Inflammatory macrophage (primary cell): ENCODE measurements at regions not wholly inside any gene's neighbourhood (a gene's known extent, or its start where the extent isn't known, plus 50 kb on each side); places are given as distances from the start of the nearest gene placed in this dataset.

Experiments used
- DNase-seq, 2 donors: peaks; one replicate each; pipeline ENCODE4 v3.0.0-alpha.2; 2020 to 2022

- DNase-seq, result no peak
These were observed 240.4 kb upstream of the RHOBTB1 start for GRCh38 chr10:61184429-61184828.

- DNase-seq, result no peak
These were observed 240.0 kb upstream of the RHOBTB1 start for GRCh38 chr10:61183967-61184366.

GRCh38 chr10:61181832-61182231, 237.8 kb upstream of the RHOBTB1 start:
- no peak for DNase-seq

GRCh38 chr10:61179771-61180170, 235.8 kb upstream of the RHOBTB1 start:
- no peak for DNase-seq

GRCh38 chr10:61176424-61176823, 232.4 kb upstream of the RHOBTB1 start:
- no peak for DNase-seq

- no peak for DNase-seq
These were observed 231.3 kb upstream of the RHOBTB1 start for GRCh38 chr10:61175316-61175715.

- no peak for DNase-seq
These were observed 229.5 kb upstream of the RHOBTB1 start for GRCh38 chr10:61173450-61173849.

- DNase-seq, result no peak
These were observed 228.4 kb upstream of the RHOBTB1 start for GRCh38 chr10:61172182-61172926.

GRCh38 chr10:61170594-61170993, 226.6 kb upstream of the RHOBTB1 start:
- DNase-seq, result no peak

GRCh38 chr10:61169294-61169693, 225.3 kb upstream of the RHOBTB1 start:
- DNase-seq, result no peak

GRCh38 chr10:61166489-61166888, 222.5 kb upstream of the RHOBTB1 start:
- DNase-seq, result no peak

- no peak for DNase-seq
These were observed 222.1 kb upstream of the RHOBTB1 start for GRCh38 chr10:61166065-61166464.

- peak in 1 of 2 donors; percentile 4 for DNase-seq
These were observed 220.6 kb upstream of the RHOBTB1 start for GRCh38 chr10:61164458-61165160.

GRCh38 chr10:61163403-61163802, 219.4 kb upstream of the RHOBTB1 start:
- no peak for DNase-seq

- no peak for DNase-seq
These were observed 216.3 kb upstream of the RHOBTB1 start for GRCh38 chr10:61160253-61160652.

GRCh38 chr10:61159253-61159652, 215.3 kb upstream of the RHOBTB1 start:
- no peak for DNase-seq

GRCh38 chr10:61157182-61157581, 213.2 kb upstream of the RHOBTB1 start:
- no peak for DNase-seq

GRCh38 chr10:61153771-61154170, 209.8 kb upstream of the RHOBTB1 start:
- no peak for DNase-seq

- DNase-seq, result no peak
These were observed 207.1 kb upstream of the RHOBTB1 start for GRCh38 chr10:61151059-61151458.

- no peak for DNase-seq
These were observed 204.5 kb upstream of the RHOBTB1 start for GRCh38 chr10:61148451-61148850.

GRCh38 chr10:61142987-61143386, 199.0 kb upstream of the RHOBTB1 start:
- no peak for DNase-seq

GRCh38 chr10:61140765-61141392, 196.9 kb upstream of the RHOBTB1 start:
- peak; percentile 44 to 49 for DNase-seq

GRCh38 chr10:61139592-61139953, 195.6 kb upstream of the RHOBTB1 start:
- DNase-seq, result no peak
